IMR-90 (cell line): ENCODE measurements at regions not wholly inside any gene's neighbourhood (a gene's known extent, or its start where the extent isn't known, plus 50 kb on each side); places are given as distances from the start of the nearest gene placed in this dataset.

Experiments
- ATAC-seq: fragments of 200-7000 bp; cut with Tn5 transposase; 2 replicates; pipeline ENCODE4 v1.9.1; 2020; ENCODE audit warnings: low read depth, mild to moderate bottlenecking, moderate library complexity
- BruUV-seq: library from RNA; stranded (reverse); fragments of 400-500 nt; replicated peaks from 2 replicates; lab custom pipeline; 2021; lab: Mats Ljungman, UMichigan
- CTCF ChIA-PET: fragments of 300-600 bp; formaldehyde crosslinking; extraction: SDS; loops from one replicate; lab custom pipeline; 2021; ENCODE audit warnings: antibody characterized with exemption; lab: Yijun Ruan, JAX
- POLR2A ChIA-PET: fragments of 300-600 bp; sonication (Branson Sonifier 250); formaldehyde crosslinking; loops from one replicate; lab custom pipeline; 2022; ENCODE audit warnings: antibody characterized with exemption; ENCODE audit not compliant: unreplicated experiment; lab: Charles Lee
- DNase-seq: peaks from one replicate; pipeline ENCODE4 v3.0.0; 2013
- H2AFZ ChIP-seq: replicated peaks from 2 replicates; pipeline ENCODE3; 2013; ENCODE audit warnings: low read length, mild to moderate bottlenecking; ENCODE audit not compliant: poor library complexity
- H2AK5ac ChIP-seq: 2 replicates; pipeline ENCODE4 v1.6.1; 2013; ENCODE audit warnings: low read depth, low read length, inconsistent platforms
- H2AK9ac ChIP-seq: replicated peaks from 2 replicates; pipeline ENCODE3; 2013; ENCODE audit warnings: mild to moderate bottlenecking, low read depth, low read length, moderate library complexity; ENCODE audit not compliant: poor library complexity
- H2BK120ac ChIP-seq: 2 replicates; pipeline ENCODE4 v1.6.1; 2013; ENCODE audit warnings: low read depth, low read length, inconsistent platforms
- H2BK15ac ChIP-seq: 3 replicates; pipeline ENCODE4 v1.6.1; 2013; ENCODE audit warnings: low read depth, low read length, inconsistent platforms
- H2BK20ac ChIP-seq: 2 replicates; pipeline ENCODE4 v1.6.1; 2013; ENCODE audit warnings: low read depth, mild to moderate bottlenecking, inconsistent platforms, low read length, moderate library complexity
- H2BK5ac ChIP-seq: 2 replicates; pipeline ENCODE4 v1.6.1; 2013; ENCODE audit warnings: mild to moderate bottlenecking, low read depth, low read length, inconsistent platforms; ENCODE audit not compliant: poor library complexity, severe bottlenecking
- H3K14ac ChIP-seq: replicated peaks from 2 replicates; pipeline ENCODE4 v1.6.1; 2013; ENCODE audit warnings: low read depth, low read length, inconsistent platforms
- H3K18ac ChIP-seq: 2 replicates; pipeline ENCODE4 v1.6.1; 2013; ENCODE audit warnings: low read depth, low read length, control low read depth
- H3K23ac ChIP-seq: 2 replicates; pipeline ENCODE4 v1.6.1; 2013; ENCODE audit warnings: low read depth, low read length, inconsistent platforms
- H3K27ac ChIP-seq: 2 replicates; pipeline ENCODE4 v1.5.1; 2013; ENCODE audit warnings: mild to moderate bottlenecking, control low read depth, low read length; ENCODE audit not compliant: insufficient read depth
- H3K27me3 ChIP-seq: 2 replicates; pipeline ENCODE4 v1.6.1; 2013; ENCODE audit warnings: low read length; ENCODE audit not compliant: control insufficient read depth, insufficient read depth
- H3K36me3 ChIP-seq: 2 replicates; pipeline ENCODE4 v1.6.1; 2013; ENCODE audit warnings: low read length, mixed read lengths; ENCODE audit not compliant: control insufficient read depth, insufficient read depth
- H3K4ac ChIP-seq: 2 replicates; pipeline ENCODE4 v1.6.1; 2013; ENCODE audit warnings: low read depth, low read length, inconsistent platforms
- H3K4me1 ChIP-seq: 2 replicates; pipeline ENCODE4 v1.6.1; 2013; ENCODE audit warnings: low read length, mixed read lengths; ENCODE audit not compliant: control insufficient read depth, insufficient read depth
- H3K4me2 ChIP-seq: 2 replicates; pipeline ENCODE4 v1.6.1; 2013; ENCODE audit warnings: low read depth, mild to moderate bottlenecking, control low read depth, low read length, moderate library complexity
- H3K4me3 ChIP-seq: 2 replicates; pipeline ENCODE4 v1.5.1; 2013; ENCODE audit warnings: low read depth, mild to moderate bottlenecking, control low read depth, low read length, moderate library complexity; ENCODE audit not compliant: insufficient read depth
- H3K56ac ChIP-seq: 2 replicates; pipeline ENCODE4 v1.6.1; 2013; ENCODE audit warnings: low read length, inconsistent platforms; ENCODE audit not compliant: insufficient read depth; ENCODE audit errors: extremely low read depth
- H3K79me1 ChIP-seq, 2 experiments: 2 replicates each; pipeline ENCODE4 v1.6.1; 2013; ENCODE audit warnings: low read length in 2 of 2, inconsistent platforms in 1 of 2, low read depth in 1 of 2
- H3K9ac ChIP-seq: 2 replicates; pipeline ENCODE4 v1.6.1; 2013; ENCODE audit warnings: low read depth, low read length, control low read depth
- H3K9me1 ChIP-seq: 2 replicates; pipeline ENCODE4 v1.6.1; 2013; ENCODE audit warnings: low read length, inconsistent platforms; ENCODE audit not compliant: insufficient read depth
- H3K9me3 ChIP-seq: 2 replicates; pipeline ENCODE4 v1.6.1; 2013; ENCODE audit warnings: low read length; ENCODE audit not compliant: control insufficient read depth, insufficient read depth
- H4K20me1 ChIP-seq: 2 replicates; pipeline ENCODE4 v1.6.1; 2013; ENCODE audit warnings: low read length, inconsistent platforms; ENCODE audit not compliant: insufficient read depth
- H4K5ac ChIP-seq: 2 replicates; pipeline ENCODE4 v1.6.1; 2013; ENCODE audit warnings: mild to moderate bottlenecking, low read depth, low read length, control low read depth
- H4K8ac ChIP-seq, 2 experiments: 2 replicates each; pipeline ENCODE4 v1.6.1; 2013; ENCODE audit warnings: low read depth in 2 of 2, low read length in 2 of 2, control low read depth in 1 of 2, inconsistent platforms in 1 of 2
- H4K91ac ChIP-seq: 2 replicates; pipeline ENCODE4 v1.6.1; 2013; ENCODE audit warnings: low read depth, low read length, inconsistent platforms; ENCODE audit not compliant: insufficient read depth
- BHLHE40 ChIP-seq: fragments of 150-350 bp; IDR thresholded peaks from 2 replicates; pipeline ENCODE4 v1.6.1; 2016; ENCODE audit warnings: mild to moderate bottlenecking, low read depth, low read length
- CEBPB ChIP-seq: IDR thresholded peaks from 2 replicates; pipeline ENCODE4 v1.6.1; 2012; ENCODE audit warnings: low read depth, low read length, improper control_type of control experiment
- CHD1 ChIP-seq: IDR thresholded peaks from 2 replicates; pipeline ENCODE4 v1.6.1; 2012; ENCODE audit warnings: low read depth, low read length, improper control_type of control experiment
- FOS ChIP-seq: fragments of 150-350 bp; IDR thresholded peaks from 2 replicates; pipeline ENCODE4 v1.6.1; 2016; ENCODE audit warnings: low read depth, low read length
- MAFK ChIP-seq: IDR thresholded peaks from 2 replicates; pipeline ENCODE4 v1.6.1; 2012; ENCODE audit warnings: low read depth, low read length, improper control_type of control experiment
- MAZ ChIP-seq: IDR thresholded peaks from 2 replicates; pipeline ENCODE4 v1.6.1; 2012; ENCODE audit warnings: low read depth, mild to moderate bottlenecking, low read length, improper control_type of control experiment, moderate library complexity, borderline replicate concordance
- MXI1 ChIP-seq: IDR thresholded peaks from 2 replicates; pipeline ENCODE4 v1.6.1; 2012; ENCODE audit warnings: low read depth, mild to moderate bottlenecking, low read length, moderate library complexity, borderline replicate concordance
- NFE2L2 ChIP-seq: fragments of 150-350 bp; IDR thresholded peaks from 2 replicates; pipeline ENCODE4 v1.6.1; 2016; ENCODE audit warnings: low read depth, mild to moderate bottlenecking, low read length
- POLR2A ChIP-seq: IDR thresholded peaks from 2 replicates; pipeline ENCODE4 v1.6.1; 2012; ENCODE audit warnings: mild to moderate bottlenecking, low read depth, low read length
- RAD21 ChIP-seq: IDR thresholded peaks from 2 replicates; pipeline ENCODE4 v1.6.1; 2012; ENCODE audit warnings: low read length, improper control_type of control experiment
- RCOR1 ChIP-seq: IDR thresholded peaks from 2 replicates; pipeline ENCODE4 v1.6.1; 2012; ENCODE audit warnings: mild to moderate bottlenecking, low read length, improper control_type of control experiment; ENCODE audit not compliant: insufficient replicate concordance
- RFX5 ChIP-seq: IDR thresholded peaks from 2 replicates; pipeline ENCODE4 v1.8.0; 2012; ENCODE audit warnings: low read depth, mild to moderate bottlenecking, low read length, moderate library complexity
- SMC3 ChIP-seq: fragments of 150-350 bp; IDR thresholded peaks from 2 replicates; pipeline ENCODE4 v1.6.1; 2016; ENCODE audit warnings: low read depth, mild to moderate bottlenecking, antibody characterized with exemption, low read length, moderate library complexity
- WGBS, 2 experiments: methylation state at CpG; one replicate each; pipeline versions ENCODE4 v1.1.5 to v1.1.7; 2013; ENCODE audit warnings: missing lambda C conversion rate in 2 of 2; ENCODE audit not compliant: insufficient read length in 1 of 2; ENCODE audit errors: extremely low coverage in 2 of 2; 5-methylcytosine and 5-hydroxymethylcytosine counted together
- dilution Hi-C: fragments of 300-500 bp; cut with HindIII; formaldehyde crosslinking; loops from one replicate; pipeline ENCODE4 v1.14.3; 2018; ENCODE audit warnings: low sequenced_read_pairs; ENCODE audit not compliant: unreplicated experiment
- in situ Hi-C: fragments of 300-500 bp; cut with MboI; formaldehyde crosslinking; loops from 3 replicates; pipeline ENCODE4 v1.14.3; 2019; ENCODE audit warnings: low sequenced_read_pairs, inconsistent platforms, mixed read lengths
- intact Hi-C: fragments of 100-400 bp; cut with micrococcal nuclease; formaldehyde crosslinking; loops from 2 replicates; pipeline ENCODE4 v1.10.0; 2022
- TF ChIP-seq, protein P1 (sequence below): fragments of 150-350 bp; IDR thresholded peaks from 2 replicates; pipeline ENCODE4 v1.6.1; 2017; ENCODE audit warnings: mild to moderate bottlenecking, antibody characterized with exemption, low read length, low read depth
- TF ChIP-seq, protein P2 (sequence below): fragments of 150-350 bp; IDR thresholded peaks from 2 replicates; pipeline ENCODE4 v1.6.1; 2016; ENCODE audit warnings: low read depth, mild to moderate bottlenecking, low read length, moderate library complexity, borderline replicate concordance
- TF ChIP-seq, protein P3 (sequence below): conservative IDR thresholded peaks from 2 replicates; pipeline ENCODE4 v1.5.1; 2012; ENCODE audit warnings: mild to moderate bottlenecking, low read depth, low read length, improper control_type of control experiment

DNA sequence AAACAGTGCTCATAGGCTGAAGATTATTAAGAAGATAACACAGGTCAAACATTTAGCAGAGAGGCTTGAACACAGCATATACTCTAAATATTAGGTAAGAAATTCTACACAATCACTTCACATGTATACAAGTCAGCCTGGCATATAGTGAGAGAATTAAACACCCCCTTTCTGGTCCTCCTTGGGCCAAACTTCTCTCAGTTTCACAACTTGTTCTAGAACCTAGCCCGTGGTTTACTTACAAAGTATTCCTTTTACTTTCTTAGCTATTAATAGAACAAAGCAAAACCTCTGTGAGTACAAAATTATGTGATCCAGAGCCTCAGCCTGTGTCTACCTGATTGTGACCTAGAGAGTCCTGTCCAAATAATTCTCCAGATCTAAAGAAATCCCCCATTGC lies 562.8 kb downstream of the TNS1 start:
- Histone ChIP-seq H2BK20ac (no peak overlapping the region), H3K23ac (no peak overlapping the region), H3K18ac (peak overlapping the region; percentile 11; the same call in 1 of the 2 replicates), H3K27ac (no peak overlapping the region), H3K36me3 (no peaks in the 10 kb centered on the region), H4K91ac (no peak overlapping the region), H2AK5ac (no peak overlapping the region), H2BK120ac (no peak overlapping the region), H3K9me3 (no peaks in the 10 kb centered on the region), H2AK9ac (no peak overlapping the region), H3K4me3 (no peak overlapping the region), H4K5ac (0 out of 2 replicates have a peak overlapping the region, but pooled peaks have one; percentile 8), H2BK15ac (no peak overlapping the region), H3K9ac (no peak overlapping the region), H2AFZ (no peak overlapping the region), H3K4me1 (peaks cover 10% of the 10 kb centered on the region), H3K79me1 (no peaks in the 10 kb centered on the region), H4K8ac (no peak overlapping the region), H3K14ac (no peak overlapping the region), H3K56ac (no peak overlapping the region), H3K27me3 (no peaks in the 10 kb centered on the region), H2BK5ac (peak overlapping the region; percentile 2), H3K9me1 (0 out of 2 replicates have a peak, but pooled peaks cover 5% of the 10 kb centered on the region), H3K4ac (no peak overlapping the region), H4K20me1 (no peaks in the 10 kb centered on the region), H3K4me2 (no peak overlapping the region)
- in situ Hi-C loops = no loop called here
- POLR2A ChIA-PET = no interaction called here
- BruUV-seq = no TSS peak
- TF ChIP-seq, protein P1, sequence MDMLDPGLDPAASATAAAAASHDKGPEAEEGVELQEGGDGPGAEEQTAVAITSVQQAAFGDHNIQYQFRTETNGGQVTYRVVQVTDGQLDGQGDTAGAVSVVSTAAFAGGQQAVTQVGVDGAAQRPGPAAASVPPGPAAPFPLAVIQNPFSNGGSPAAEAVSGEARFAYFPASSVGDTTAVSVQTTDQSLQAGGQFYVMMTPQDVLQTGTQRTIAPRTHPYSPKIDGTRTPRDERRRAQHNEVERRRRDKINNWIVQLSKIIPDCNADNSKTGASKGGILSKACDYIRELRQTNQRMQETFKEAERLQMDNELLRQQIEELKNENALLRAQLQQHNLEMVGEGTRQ = no peak
- TF ChIP-seq MAZ = no peak
- no peak for TF ChIP-seq RCOR1
- TF ChIP-seq, protein P2, sequence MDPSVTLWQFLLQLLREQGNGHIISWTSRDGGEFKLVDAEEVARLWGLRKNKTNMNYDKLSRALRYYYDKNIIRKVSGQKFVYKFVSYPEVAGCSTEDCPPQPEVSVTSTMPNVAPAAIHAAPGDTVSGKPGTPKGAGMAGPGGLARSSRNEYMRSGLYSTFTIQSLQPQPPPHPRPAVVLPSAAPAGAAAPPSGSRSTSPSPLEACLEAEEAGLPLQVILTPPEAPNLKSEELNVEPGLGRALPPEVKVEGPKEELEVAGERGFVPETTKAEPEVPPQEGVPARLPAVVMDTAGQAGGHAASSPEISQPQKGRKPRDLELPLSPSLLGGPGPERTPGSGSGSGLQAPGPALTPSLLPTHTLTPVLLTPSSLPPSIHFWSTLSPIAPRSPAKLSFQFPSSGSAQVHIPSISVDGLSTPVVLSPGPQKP = no peak
- no peak for TF ChIP-seq BHLHE40
- TF ChIP-seq SMC3 = no peak
- no peak for TF ChIP-seq MAFK
- TF ChIP-seq POLR2A = no peak
- TF ChIP-seq, protein P3, sequence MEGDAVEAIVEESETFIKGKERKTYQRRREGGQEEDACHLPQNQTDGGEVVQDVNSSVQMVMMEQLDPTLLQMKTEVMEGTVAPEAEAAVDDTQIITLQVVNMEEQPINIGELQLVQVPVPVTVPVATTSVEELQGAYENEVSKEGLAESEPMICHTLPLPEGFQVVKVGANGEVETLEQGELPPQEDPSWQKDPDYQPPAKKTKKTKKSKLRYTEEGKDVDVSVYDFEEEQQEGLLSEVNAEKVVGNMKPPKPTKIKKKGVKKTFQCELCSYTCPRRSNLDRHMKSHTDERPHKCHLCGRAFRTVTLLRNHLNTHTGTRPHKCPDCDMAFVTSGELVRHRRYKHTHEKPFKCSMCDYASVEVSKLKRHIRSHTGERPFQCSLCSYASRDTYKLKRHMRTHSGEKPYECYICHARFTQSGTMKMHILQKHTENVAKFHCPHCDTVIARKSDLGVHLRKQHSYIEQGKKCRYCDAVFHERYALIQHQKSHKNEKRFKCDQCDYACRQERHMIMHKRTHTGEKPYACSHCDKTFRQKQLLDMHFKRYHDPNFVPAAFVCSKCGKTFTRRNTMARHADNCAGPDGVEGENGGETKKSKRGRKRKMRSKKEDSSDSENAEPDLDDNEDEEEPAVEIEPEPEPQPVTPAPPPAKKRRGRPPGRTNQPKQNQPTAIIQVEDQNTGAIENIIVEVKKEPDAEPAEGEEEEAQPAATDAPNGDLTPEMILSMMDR = no peak
- no peak for TF ChIP-seq FOS
- TF ChIP-seq NFE2L2 = no peak
- no peak for TF ChIP-seq MXI1
- TF ChIP-seq CEBPB = no peak
- TF ChIP-seq CHD1 = no peak
- no peak for TF ChIP-seq RAD21
- no peak for TF ChIP-seq RFX5
- intact Hi-C loops = loop anchor here (5.0 kb wide), 1 partner anchor 743 kb away; the partner anchor contains the start of gene IGFBP5
- dilution Hi-C loops = no loop called here
- CTCF ChIA-PET = interaction anchor here (0.8 kb wide), 1 partner anchor 26 kb away, joined by 3 read pairs; no protein-coding TSS in a partner anchor
- ATAC-seq (no peak; the same call in 1 of the 2 replicates), DNase-seq (peak; percentile 22)
- no CpG with 5 or more reads among the region's 1 CpG for WGBS, 2 experiments
